Upper lobe of left lung (tissue), 6 donors: ENCODE measurements at regions not wholly inside any gene's neighbourhood (a gene's known extent, or its start where the extent isn't known, plus 50 kb on each side); places are given as distances from the start of the nearest gene placed in this dataset.
"Not testable (repeated sequence)": the region's sequence is repeated elsewhere in the genome, so short reads cannot be mapped to it uniquely, and the experiment has no call there.

Experiments used
- ATAC-seq, 2 donors: fragments of 200-7000 bp; cut with Tn5 transposase; one replicate each; pipeline ENCODE4 v1.9.1; 2022; ENCODE audit warnings: mild to moderate bottlenecking in 2 of 2, moderate library complexity in 2 of 2; ENCODE audit not compliant: low FRiP score in 2 of 2
- DNase-seq, 2 donors: peaks; one replicate each; pipeline ENCODE4 v3.0.0-alpha.2; 2019 to 2020
- H3K27ac ChIP-seq, 4 donors: fragments of 200-600 bp; sonication (generic); one replicate each; pipeline ENCODE4 v1.5.1; 2016 to 2019
- H3K27me3 ChIP-seq, 4 donors: fragments of 200-600 bp; sonication (generic); one replicate each; pipeline ENCODE4 v1.5.1; 2017 to 2019
- H3K36me3 ChIP-seq, 4 donors: fragments of 200-600 bp; sonication (generic); one replicate each; pipeline ENCODE4 v1.5.1; 2016 to 2019
- H3K4me1 ChIP-seq, 4 donors: fragments of 200-600 bp; sonication (generic); one replicate each; pipeline ENCODE4 v1.5.1; 2018 to 2019
- H3K4me3 ChIP-seq, 4 donors: fragments of 200-600 bp; sonication (generic); one replicate each; pipeline ENCODE4 v1.5.1; 2017 to 2019; ENCODE audit warnings: mild to moderate bottlenecking in 2 of 4, moderate library complexity in 1 of 4
- H3K9me3 ChIP-seq, 4 donors: fragments of 200-600 bp; sonication (generic); one replicate each; pipeline ENCODE4 v1.5.1; 2018 to 2019
- CTCF ChIP-seq, 6 experiments: fragments of 450-650 bp in 4 of 6; fragments of 200-600 bp in 2 of 6; sonication (generic) in 2 of 6; IDR thresholded peaks; one replicate each; pipeline ENCODE4 v1.5.1; 2016 to 2019; ENCODE audit warnings: antibody characterized with exemption in 6 of 6
- EP300 ChIP-seq, 4 donors: sonication (generic); formaldehyde crosslinking; IDR thresholded peaks; one replicate each; pipeline ENCODE4 v1.5.1; 2017; ENCODE audit warnings: antibody characterized with exemption in 4 of 4, control low read depth in 2 of 4
- POLR2A ChIP-seq, 4 donors: fragments of 450-650 bp; IDR thresholded peaks; one replicate each; pipeline ENCODE4 v1.5.1; 2016 to 2017; ENCODE audit warnings: antibody characterized with exemption in 4 of 4, mild to moderate bottlenecking in 2 of 4
- POLR2AphosphoS5 ChIP-seq, 2 donors: sonication (generic); formaldehyde crosslinking; IDR thresholded peaks; one replicate each; pipeline ENCODE4 v1.5.1; 2017; ENCODE audit warnings: antibody characterized with exemption in 2 of 2
- WGBS, 2 donors: methylation state at CpG; one replicate each; pipeline ENCODE4 v1.1.5; 2017 to 2018; 5-methylcytosine and 5-hydroxymethylcytosine counted together
- donor health status: DM: no; HTN: no; CAD: no; lungs with moderate emphysema.
- donor health status: DM: no; HTN: yes; CAD: no; lungs with severe emphysema.

GRCh38 chr4:154123897-154124296 is 335.0 kb upstream of the SFRP2 start:
- TF ChIP-seq EP300 (IDR thresholded peaks at IDR 0.05): no peak
- no peak for TF ChIP-seq CTCF (IDR thresholded peaks at IDR 0.05)
- TF ChIP-seq POLR2A (IDR thresholded peaks at IDR 0.05): no peak
- no peak for TF ChIP-seq POLR2AphosphoS5 (IDR thresholded peaks at IDR 0.05)
- WGBS, 2 donors: 89 to 90% methylated on average over 3 of the region's 3 CpGs
- DNase-seq (no peak), ATAC-seq (no peak)
- no peaks in the 10 kb centered on the region for H3K9me3 ChIP-seq
- no peaks in the 10 kb centered on the region for H3K4me1 ChIP-seq
- no peak overlapping the region for H3K4me3 ChIP-seq
- no peaks in the 10 kb centered on the region for H3K36me3 ChIP-seq
- no peaks in the 10 kb centered on the region for H3K27me3 ChIP-seq
- H3K27ac ChIP-seq: no peak overlapping the region

- Histone ChIP-seq H3K27me3 (no peaks in the 10 kb centered on the region), H3K4me3 (no peak overlapping the region), H3K27ac (no peak overlapping the region), H3K36me3 (no peaks in the 10 kb centered on the region), H3K9me3 (no peaks in the 10 kb centered on the region), H3K4me1 (no peaks in the 10 kb centered on the region)
- DNase-seq (no peak), ATAC-seq (no peak)
- TF ChIP-seq CTCF (IDR thresholded peaks at IDR 0.05) (no peak), POLR2AphosphoS5 (IDR thresholded peaks at IDR 0.05) (no peak), POLR2A (IDR thresholded peaks at IDR 0.05) (no peak), EP300 (IDR thresholded peaks at IDR 0.05) (no peak)
- WGBS, 2 donors: 71 to 75% methylated on average over 3 to 4 of the region's 4 CpGs
Observed at GRCh38 chr4:154120690-154121345, 331.9 kb upstream of the SFRP2 start.

- Histone ChIP-seq H3K27ac (no peak overlapping the region), H3K36me3 (no peaks in the 10 kb centered on the region), H3K4me3 (no peak overlapping the region), H3K27me3 (no peaks in the 10 kb centered on the region), H3K4me1 (no peaks in the 10 kb centered on the region), H3K9me3 (no peaks in the 10 kb centered on the region)
- TF ChIP-seq EP300 (IDR thresholded peaks at IDR 0.05): no peak
- no peak for ATAC-seq
- WGBS, 2 donors: 84 to 93% methylated on average over 5 of the region's 5 CpGs
- DNase-seq: no peak
Observed at GRCh38 chr4:154120006-154120676, 331.3 kb upstream of the SFRP2 start.

- Histone ChIP-seq H3K4me3 (no peak overlapping the region), H3K27me3 (no peaks in the 10 kb centered on the region), H3K9me3 (no peaks in the 10 kb centered on the region), H3K36me3 (no peaks in the 10 kb centered on the region), H3K4me1 (no peaks in the 10 kb centered on the region), H3K27ac (no peak overlapping the region)
- peak; percentile 32 to 44 for ATAC-seq
- no peak for TF ChIP-seq CTCF (IDR thresholded peaks at IDR 0.05)
- no peak for TF ChIP-seq POLR2AphosphoS5 (IDR thresholded peaks at IDR 0.05)
- TF ChIP-seq EP300 (IDR thresholded peaks at IDR 0.05): no peak
- TF ChIP-seq POLR2A (IDR thresholded peaks at IDR 0.05): no peak
- no peak for DNase-seq
- WGBS, 2 donors: 83 to 84% methylated on average over 5 of the region's 5 CpGs
Observed at GRCh38 chr4:154119317-154119716, 330.4 kb upstream of the SFRP2 start.

GRCh38 chr4:154117726-154118125 is 328.8 kb upstream of the SFRP2 start:
- H3K27me3 ChIP-seq, H3K4me3 ChIP-seq, DNase-seq, H3K4me1 ChIP-seq, ATAC-seq, H3K36me3 ChIP-seq, H3K9me3 ChIP-seq, H3K27ac ChIP-seq: not testable (repeated sequence)
- WGBS, 2 donors: 80 to 85% methylated on average over 9 of the region's 9 CpGs

- 91 to 96% methylated on average over 2 of the region's 2 CpGs for WGBS, 2 donors
- H3K9me3 ChIP-seq: no peaks in the 10 kb centered on the region
- H3K36me3 ChIP-seq: no peaks in the 10 kb centered on the region
- H3K27ac ChIP-seq: no peak overlapping the region
- ATAC-seq: no peak
- no peaks in the 10 kb centered on the region for H3K27me3 ChIP-seq
- H3K4me3 ChIP-seq: no peak overlapping the region
- TF ChIP-seq CTCF (IDR thresholded peaks at IDR 0.05): no peak
- no peak for TF ChIP-seq POLR2AphosphoS5 (IDR thresholded peaks at IDR 0.05)
- no peak for TF ChIP-seq POLR2A (IDR thresholded peaks at IDR 0.05)
- no peak for TF ChIP-seq EP300 (IDR thresholded peaks at IDR 0.05)
- DNase-seq: no peak
- no peaks in the 10 kb centered on the region for H3K4me1 ChIP-seq
Observed at GRCh38 chr4:154107337-154107736, 318.5 kb upstream of the SFRP2 start.
